H1 (cell line): ENCODE measurements at regions not wholly inside any gene's neighbourhood (a gene's known extent, or its start where the extent isn't known, plus 50 kb on each side); places are given as distances from the start of the nearest gene placed in this dataset.

Experiments used
- CTCF ChIP-seq, 3 experiments: IDR thresholded peaks; 1 replicate in 2 of 3; 2 replicates in 1 of 3; pipeline versions ENCODE4 v1.5.1 to v1.6.1; 2011; ENCODE audit warnings: low read length in 3 of 3, mild to moderate bottlenecking in 3 of 3, inconsistent platforms in 2 of 3, low read depth in 1 of 3, moderate library complexity in 1 of 3; ENCODE audit not compliant: insufficient read depth in 1 of 3; ENCODE audit errors: control extremely low read depth in 1 of 3
- E2F6 ChIP-seq: IDR thresholded peaks from 2 replicates; pipeline ENCODE4 v1.6.1; 2012; ENCODE audit warnings: inconsistent platforms
- FOSL1 ChIP-seq: IDR thresholded peaks from 2 replicates; pipeline ENCODE4 v1.6.1; 2011; ENCODE audit warnings: mild to moderate bottlenecking, low read depth, low read length, moderate library complexity; ENCODE audit not compliant: insufficient read depth
- HDAC2 ChIP-seq, 2 experiments: fragments of 300-600 bp in 1 of 2; sonication (generic) in 1 of 2; IDR thresholded peaks; 2 replicates each; pipeline ENCODE4 v1.6.1; 2011 to 2012; ENCODE audit warnings: low read depth in 2 of 2, low read length in 2 of 2, mild to moderate bottlenecking in 2 of 2, moderate library complexity in 2 of 2, borderline replicate concordance in 1 of 2, inconsistent platforms in 1 of 2
- NRF1 ChIP-seq: IDR thresholded peaks from 2 replicates; pipeline ENCODE4 v1.6.1; 2011; ENCODE audit warnings: mild to moderate bottlenecking, low read depth, low read length, improper control_type of control experiment
- SP2 ChIP-seq: IDR thresholded peaks from 2 replicates; pipeline ENCODE4 v1.6.1; 2012; ENCODE audit warnings: mild to moderate bottlenecking, low read length, inconsistent platforms

- no peak for TF ChIP-seq CTCF (IDR thresholded peaks at IDR 0.05; ENCODE audit: control extremely low read depth in 1 of 3, insufficient read depth in 1 of 3, low read depth in 1 of 3, low read length in 3 of 3)
- TF ChIP-seq E2F6, result no peak
- TF ChIP-seq SP2, result no peak
- TF ChIP-seq NRF1, result no peak
- TF ChIP-seq HDAC2 (IDR thresholded peaks at IDR 0.05; ENCODE audit: borderline replicate concordance in 1 of 2, low read depth in 2 of 2, low read length in 2 of 2), result no peak
- no peak for TF ChIP-seq FOSL1
These were observed 585.6 kb upstream of the AGA start for GRCh38 chr4:178027796-178028195.
